Upper lobe of left lung (tissue), 6 donors: ENCODE measurements at regions not wholly inside any gene's neighbourhood (a gene's known extent, or its start where the extent isn't known, plus 50 kb on each side); places are given as distances from the start of the nearest gene placed in this dataset.

Source experiments
- ATAC-seq, 2 donors: fragments of 200-7000 bp; cut with Tn5 transposase; one replicate each; pipeline ENCODE4 v1.9.1; 2022; ENCODE audit warnings: mild to moderate bottlenecking in 2 of 2, moderate library complexity in 2 of 2; ENCODE audit not compliant: low FRiP score in 2 of 2
- DNase-seq, 2 donors: peaks; one replicate each; pipeline ENCODE4 v3.0.0-alpha.2; 2019 to 2020
- H3K27ac ChIP-seq, 4 donors: fragments of 200-600 bp; sonication (generic); one replicate each; pipeline ENCODE4 v1.5.1; 2016 to 2019
- H3K27me3 ChIP-seq, 4 donors: fragments of 200-600 bp; sonication (generic); one replicate each; pipeline ENCODE4 v1.5.1; 2017 to 2019
- H3K36me3 ChIP-seq, 4 donors: fragments of 200-600 bp; sonication (generic); one replicate each; pipeline ENCODE4 v1.5.1; 2016 to 2019
- H3K4me1 ChIP-seq, 4 donors: fragments of 200-600 bp; sonication (generic); one replicate each; pipeline ENCODE4 v1.5.1; 2018 to 2019
- H3K4me3 ChIP-seq, 4 donors: fragments of 200-600 bp; sonication (generic); one replicate each; pipeline ENCODE4 v1.5.1; 2017 to 2019; ENCODE audit warnings: mild to moderate bottlenecking in 2 of 4, moderate library complexity in 1 of 4
- H3K9me3 ChIP-seq, 4 donors: fragments of 200-600 bp; sonication (generic); one replicate each; pipeline ENCODE4 v1.5.1; 2018 to 2019
- EP300 ChIP-seq, 4 donors: sonication (generic); formaldehyde crosslinking; IDR thresholded peaks; one replicate each; pipeline ENCODE4 v1.5.1; 2017; ENCODE audit warnings: antibody characterized with exemption in 4 of 4, control low read depth in 2 of 4
- POLR2A ChIP-seq, 4 donors: fragments of 450-650 bp; IDR thresholded peaks; one replicate each; pipeline ENCODE4 v1.5.1; 2016 to 2017; ENCODE audit warnings: antibody characterized with exemption in 4 of 4, mild to moderate bottlenecking in 2 of 4
- POLR2AphosphoS5 ChIP-seq, 2 donors: sonication (generic); formaldehyde crosslinking; IDR thresholded peaks; one replicate each; pipeline ENCODE4 v1.5.1; 2017; ENCODE audit warnings: antibody characterized with exemption in 2 of 2
- WGBS, 2 donors: methylation state at CpG; one replicate each; pipeline ENCODE4 v1.1.5; 2017 to 2018; 5-methylcytosine and 5-hydroxymethylcytosine counted together
- TF ChIP-seq, protein P1 (sequence below), 6 experiments: fragments of 450-650 bp in 4 of 6; fragments of 200-600 bp in 2 of 6; sonication (generic) in 2 of 6; IDR thresholded peaks; one replicate each; pipeline ENCODE4 v1.5.1; 2016 to 2019; ENCODE audit warnings: antibody characterized with exemption in 6 of 6
- donor health status: DM: no; HTN: no; CAD: no; lungs with moderate emphysema.
- donor health status: DM: no; HTN: yes; CAD: no; lungs with severe emphysema.

DNA sequence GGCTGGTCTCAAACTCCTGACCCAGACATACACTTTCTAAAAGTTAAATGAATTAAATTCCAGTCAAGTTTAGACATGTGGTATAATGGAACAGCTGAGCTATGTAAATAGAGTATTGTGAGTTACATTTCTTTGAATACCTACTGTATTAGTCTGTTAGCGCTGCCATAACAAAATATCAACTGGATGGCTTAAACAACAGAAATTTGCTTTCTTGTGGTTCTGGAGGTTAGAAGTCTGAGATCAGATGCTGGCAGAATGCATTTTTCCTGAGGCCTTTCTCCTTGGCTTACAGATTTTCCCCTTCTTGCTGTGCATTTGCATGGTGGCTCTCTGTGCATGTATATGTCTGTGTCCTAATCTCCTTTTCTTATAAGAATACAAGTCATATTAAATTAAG, 101.5 kb upstream of the TGFBR2 start:
- DNase-seq (no peak), ATAC-seq (no peak)
- Histone ChIP-seq H3K4me3 (no peak overlapping the region), H3K36me3 (no peaks in the 10 kb centered on the region), H3K27me3 (no peaks in the 10 kb centered on the region), H3K27ac (no peak overlapping the region), H3K9me3 (no peaks in the 10 kb centered on the region), H3K4me1 (no peaks in the 10 kb centered on the region)
- TF ChIP-seq POLR2AphosphoS5 (IDR thresholded peaks at IDR 0.05) (no peak), EP300 (IDR thresholded peaks at IDR 0.05) (no peak), POLR2A (IDR thresholded peaks at IDR 0.05) (no peak)
- TF ChIP-seq, protein P1, sequence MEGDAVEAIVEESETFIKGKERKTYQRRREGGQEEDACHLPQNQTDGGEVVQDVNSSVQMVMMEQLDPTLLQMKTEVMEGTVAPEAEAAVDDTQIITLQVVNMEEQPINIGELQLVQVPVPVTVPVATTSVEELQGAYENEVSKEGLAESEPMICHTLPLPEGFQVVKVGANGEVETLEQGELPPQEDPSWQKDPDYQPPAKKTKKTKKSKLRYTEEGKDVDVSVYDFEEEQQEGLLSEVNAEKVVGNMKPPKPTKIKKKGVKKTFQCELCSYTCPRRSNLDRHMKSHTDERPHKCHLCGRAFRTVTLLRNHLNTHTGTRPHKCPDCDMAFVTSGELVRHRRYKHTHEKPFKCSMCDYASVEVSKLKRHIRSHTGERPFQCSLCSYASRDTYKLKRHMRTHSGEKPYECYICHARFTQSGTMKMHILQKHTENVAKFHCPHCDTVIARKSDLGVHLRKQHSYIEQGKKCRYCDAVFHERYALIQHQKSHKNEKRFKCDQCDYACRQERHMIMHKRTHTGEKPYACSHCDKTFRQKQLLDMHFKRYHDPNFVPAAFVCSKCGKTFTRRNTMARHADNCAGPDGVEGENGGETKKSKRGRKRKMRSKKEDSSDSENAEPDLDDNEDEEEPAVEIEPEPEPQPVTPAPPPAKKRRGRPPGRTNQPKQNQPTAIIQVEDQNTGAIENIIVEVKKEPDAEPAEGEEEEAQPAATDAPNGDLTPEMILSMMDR (IDR thresholded peaks at IDR 0.05) = no peak
- WGBS, 2 donors = 38 to 100% methylated on average over 1 of the region's 1 CpG

DNA sequence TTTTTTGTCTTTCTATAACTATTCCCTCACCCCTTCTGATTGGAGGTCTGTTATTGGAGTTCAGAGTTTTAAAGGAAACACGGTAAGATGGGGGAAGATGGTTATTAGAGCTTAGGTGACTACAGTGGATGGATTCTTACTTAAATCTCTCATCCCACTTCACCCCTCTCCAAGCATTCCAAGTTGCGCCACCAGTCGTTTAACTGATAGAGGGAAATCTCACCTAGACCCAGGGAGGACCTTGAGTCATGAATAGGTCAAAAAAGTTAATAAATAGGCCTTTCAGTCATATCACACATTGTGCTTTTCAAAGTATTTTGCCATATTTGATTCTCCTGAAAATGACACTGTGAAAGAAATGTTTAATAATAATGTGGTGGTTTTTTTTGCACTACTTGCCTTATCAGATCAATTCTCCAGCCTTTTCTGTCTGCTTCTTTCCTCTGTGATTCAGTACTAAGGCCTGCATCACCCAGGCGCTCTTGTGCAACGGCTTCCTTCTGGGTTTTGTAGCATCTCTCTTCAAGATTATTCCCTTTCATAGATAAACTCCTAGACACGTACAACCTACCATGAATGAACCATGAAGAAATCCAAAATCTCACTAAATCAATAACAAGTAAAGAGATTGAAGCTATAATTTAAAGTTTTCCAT, 100.4 kb upstream of the TGFBR2 start:
- no peaks in the 10 kb centered on the region for H3K4me1 ChIP-seq
- H3K36me3 ChIP-seq = no peaks in the 10 kb centered on the region
- WGBS, 2 donors = 87 to 90% methylated on average over 6 of the region's 6 CpGs
- no peak overlapping the region for H3K27ac ChIP-seq
- no peaks in the 10 kb centered on the region for H3K27me3 ChIP-seq
- DNase-seq (no peak), ATAC-seq (no peak)
- TF ChIP-seq POLR2AphosphoS5 (IDR thresholded peaks at IDR 0.05) (no peak), EP300 (IDR thresholded peaks at IDR 0.05) (no peak), POLR2A (IDR thresholded peaks at IDR 0.05) (no peak)
- TF ChIP-seq, protein P1 (IDR thresholded peaks at IDR 0.05) = no peak
- no peaks in the 10 kb centered on the region for H3K9me3 ChIP-seq
- no peak overlapping the region for H3K4me3 ChIP-seq

DNA sequence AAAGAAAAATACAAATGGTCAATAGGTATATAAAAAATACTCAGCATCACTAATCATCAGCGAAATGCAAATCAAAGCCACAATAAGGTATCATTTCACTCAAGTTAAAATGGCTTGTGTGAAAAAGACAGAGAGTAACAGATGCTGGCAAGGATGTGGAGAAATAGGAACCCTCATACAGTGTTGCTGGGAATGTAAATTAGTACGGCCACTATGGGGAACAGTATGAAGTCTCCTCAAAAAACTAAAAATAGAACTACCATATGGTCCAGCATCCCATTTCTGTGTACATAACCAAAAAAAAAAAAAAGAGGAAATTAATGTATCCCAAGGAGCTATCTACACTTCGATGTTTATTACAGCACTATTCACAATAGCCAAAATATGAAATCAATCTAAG, 98.1 kb upstream of the TGFBR2 start:
- Histone ChIP-seq H3K36me3 (no peaks in the 10 kb centered on the region), H3K27me3 (no peaks in the 10 kb centered on the region), H3K4me1 (peaks cover 8 to 9% (median 9%) of the 10 kb centered on the region in 4 donors), H3K4me3 (no peak overlapping the region), H3K27ac (no peak overlapping the region), H3K9me3 (no peaks in the 10 kb centered on the region)
- ATAC-seq = no peak
- TF ChIP-seq POLR2A (IDR thresholded peaks at IDR 0.05) = no peak
- no peak for TF ChIP-seq POLR2AphosphoS5 (IDR thresholded peaks at IDR 0.05)
- TF ChIP-seq EP300 (IDR thresholded peaks at IDR 0.05) = no peak
- TF ChIP-seq, protein P1 (IDR thresholded peaks at IDR 0.05) = no peak
- WGBS, 2 donors = 81 to 86% methylated on average over 3 of the region's 3 CpGs
- DNase-seq = no peak

DNA sequence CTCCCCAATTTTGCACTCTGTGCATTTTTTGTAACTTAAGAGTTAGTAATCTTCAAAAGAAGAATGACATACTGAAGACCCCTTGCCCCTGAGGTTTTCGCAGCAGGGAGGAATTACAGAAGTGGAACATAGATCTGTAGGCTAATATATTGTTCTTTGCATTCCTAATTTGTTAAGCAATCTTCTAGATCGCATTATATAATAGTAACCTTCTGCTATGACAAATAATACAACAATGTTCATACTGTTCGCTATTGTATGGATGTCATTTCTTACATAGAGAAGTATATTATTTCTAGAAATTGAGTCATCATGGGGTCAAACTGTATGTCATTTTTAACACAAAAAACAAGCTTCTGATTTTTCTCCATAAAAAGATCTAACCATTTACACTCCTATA, 95.8 kb upstream of the TGFBR2 start:
- peaks cover 8 to 9% (median 9%) of the 10 kb centered on the region in 4 donors for H3K4me1 ChIP-seq
- no peaks in the 10 kb centered on the region for H3K36me3 ChIP-seq
- no peak for DNase-seq
- no peak overlapping the region for H3K27ac ChIP-seq
- H3K4me3 ChIP-seq = no peak overlapping the region
- TF ChIP-seq EP300 (IDR thresholded peaks at IDR 0.05) (no peak), POLR2A (IDR thresholded peaks at IDR 0.05) (no peak), POLR2AphosphoS5 (IDR thresholded peaks at IDR 0.05) (no peak)
- TF ChIP-seq, protein P1 (IDR thresholded peaks at IDR 0.05) = no peak
- no peak for ATAC-seq
- WGBS, 2 donors = 96 to 97% methylated on average over 3 of the region's 3 CpGs
- no peaks in the 10 kb centered on the region for H3K9me3 ChIP-seq
- H3K27me3 ChIP-seq = no peaks in the 10 kb centered on the region
